ENCODE measurements at regions not wholly inside any gene's neighbourhood (a gene's known extent, or its start where the extent isn't known, plus 50 kb on each side); places are given as distances from the start of the nearest gene placed in this dataset.

DNA sequence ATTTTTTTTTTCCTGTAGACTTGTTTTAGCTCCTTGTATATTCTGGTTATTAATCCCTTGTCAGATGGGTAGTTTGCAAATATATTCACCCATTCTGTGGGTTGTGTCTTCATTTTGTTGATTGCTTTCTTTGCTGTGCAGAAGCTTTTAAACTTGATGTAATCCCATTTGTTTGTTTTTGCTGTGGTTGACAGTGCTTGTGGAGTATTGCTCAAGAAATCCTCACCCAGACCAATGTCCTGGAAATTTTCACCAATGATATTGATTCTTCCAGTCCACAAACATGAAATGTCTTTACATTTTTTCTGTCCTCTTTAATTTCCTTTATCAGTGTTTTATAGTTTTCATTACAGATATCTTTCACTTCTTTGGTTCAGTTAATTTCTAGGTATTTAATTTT is 55.6 kb upstream of the MRGPRX1 start:
- DNase-seq (ENCODE audit: low spot score): no peak
- ATAC-seq: peak; percentile 68

All from left lobe of liver (tissue), 2 donors.